ENCODE measurements at regions not wholly inside any gene's neighbourhood (a gene's known extent, or its start where the extent isn't known, plus 50 kb on each side); places are given as distances from the start of the nearest gene placed in this dataset.

GRCh38 chr10:109698086-109698485 is 225.2 kb downstream of the XPNPEP1 start:
- no peak for DNase-seq
- H3K4me3 ChIP-seq = no peak overlapping the region
- H3K27ac ChIP-seq = no peak overlapping the region
- no peaks in the 10 kb centered on the region for H3K27me3 ChIP-seq
- TF ChIP-seq POLR2A (IDR thresholded peaks at IDR 0.05) = no peak
- no peak for TF ChIP-seq CTCF (IDR thresholded peaks at IDR 0.05)
- H3K4me1 ChIP-seq = no peaks in the 10 kb centered on the region
- no peaks in the 10 kb centered on the region for H3K36me3 ChIP-seq
- no peaks in the 10 kb centered on the region for H3K9me3 ChIP-seq
- intact Hi-C loops (cut with DNase I; ENCODE audit: low total_unique reads) = no loop called here

GRCh38 chr10:109696981-109697775 is 226.1 kb downstream of the XPNPEP1 start:
- no peak overlapping the region for H3K4me3 ChIP-seq
- no peaks in the 10 kb centered on the region for H3K27me3 ChIP-seq
- no peaks in the 10 kb centered on the region for H3K4me1 ChIP-seq
- DNase-seq = no peak
- no peaks in the 10 kb centered on the region for H3K36me3 ChIP-seq
- no peaks in the 10 kb centered on the region for H3K9me3 ChIP-seq
- H3K27ac ChIP-seq = no peak overlapping the region
- intact Hi-C loops (cut with DNase I; ENCODE audit: low total_unique reads) = no loop called here
- no peak for TF ChIP-seq POLR2A (IDR thresholded peaks at IDR 0.05)
- TF ChIP-seq CTCF (IDR thresholded peaks at IDR 0.05) = no peak

GRCh38 chr10:109696462-109696861 is 226.8 kb downstream of the XPNPEP1 start:
- TF ChIP-seq POLR2A (IDR thresholded peaks at IDR 0.05) (no peak), CTCF (IDR thresholded peaks at IDR 0.05) (no peak)
- H3K27me3 ChIP-seq = no peaks in the 10 kb centered on the region
- H3K9me3 ChIP-seq = no peaks in the 10 kb centered on the region
- H3K36me3 ChIP-seq = no peaks in the 10 kb centered on the region
- no peak overlapping the region for H3K4me3 ChIP-seq
- no peaks in the 10 kb centered on the region for H3K4me1 ChIP-seq
- intact Hi-C loops (cut with DNase I; ENCODE audit: low total_unique reads) = no loop called here
- DNase-seq = no peak
- H3K27ac ChIP-seq = no peak overlapping the region

- H3K27me3 ChIP-seq = no peaks in the 10 kb centered on the region
- H3K36me3 ChIP-seq = no peaks in the 10 kb centered on the region
- no peak for DNase-seq
- H3K9me3 ChIP-seq = no peaks in the 10 kb centered on the region
- no peaks in the 10 kb centered on the region for H3K4me1 ChIP-seq
- H3K27ac ChIP-seq = no peak overlapping the region
- no peak for TF ChIP-seq POLR2A (IDR thresholded peaks at IDR 0.05)
- TF ChIP-seq CTCF (IDR thresholded peaks at IDR 0.05) = no peak
- H3K4me3 ChIP-seq = no peak overlapping the region
- intact Hi-C loops (cut with DNase I; ENCODE audit: low total_unique reads) = no loop called here
Measured at GRCh38 chr10:109695988-109696387, 227.3 kb downstream of the XPNPEP1 start.

- no peak for DNase-seq
- Histone ChIP-seq H3K4me3 (no peak overlapping the region), H3K27me3 (no peaks in the 10 kb centered on the region), H3K4me1 (no peaks in the 10 kb centered on the region), H3K9me3 (no peaks in the 10 kb centered on the region), H3K36me3 (no peaks in the 10 kb centered on the region), H3K27ac (no peak overlapping the region)
- TF ChIP-seq CTCF (IDR thresholded peaks at IDR 0.05) = no peak
- TF ChIP-seq POLR2A (IDR thresholded peaks at IDR 0.05) = no peak
- intact Hi-C loops (cut with DNase I; ENCODE audit: low total_unique reads) = no loop called here
Measured at GRCh38 chr10:109689785-109690184, 233.5 kb downstream of the XPNPEP1 start.

All from uterus (tissue), 3 donors.